CD14-positive monocyte (primary cell): ENCODE measurements at regions not wholly inside any gene's neighbourhood (a gene's known extent, or its start where the extent isn't known, plus 50 kb on each side); places are given as distances from the start of the nearest gene placed in this dataset.
"Not testable (repeated sequence)": the region's sequence is repeated elsewhere in the genome, so short reads cannot be mapped to it uniquely, and the experiment has no call there.

Experiments
- DNase-seq, 3 donors: peaks; one replicate each; pipeline ENCODE4 v3.0.0-alpha.2; 2011 to 2022
- H2AFZ ChIP-seq: 2 replicates; pipeline ENCODE4 v1.6.0; 2012; ENCODE audit warnings: mild to moderate bottlenecking, low read depth, low read length, inconsistent platforms; ENCODE audit not compliant: insufficient read depth, poor library complexity, severe bottlenecking
- H3K27ac ChIP-seq, 2 donors: 1 replicate in 1 of 2; 2 replicates in 1 of 2; pipeline ENCODE4 v1.5.1; 2012 to 2013; ENCODE audit warnings: low read length in 2 of 2, control low read depth in 1 of 2, inconsistent platforms in 1 of 2, low read depth in 1 of 2, mild to moderate bottlenecking in 1 of 2
- H3K27me3 ChIP-seq, 2 donors: one replicate each; pipeline versions ENCODE4 v1.6.0 to v1.6.1; 2011 to 2013; ENCODE audit warnings: low read length in 2 of 2; ENCODE audit not compliant: control insufficient read depth in 2 of 2, insufficient read depth in 2 of 2
- H3K36me3 ChIP-seq, 2 donors: replicated peaks in 1 of 2; 1 replicate in 1 of 2; 2 replicates in 1 of 2; pipeline versions ENCODE4 v1.5.1 to v1.6.1; 2012 to 2013; ENCODE audit warnings: low read length in 2 of 2, control low read depth in 1 of 2, inconsistent platforms in 1 of 2, mild to moderate bottlenecking in 1 of 2; ENCODE audit not compliant: insufficient read depth in 2 of 2, control insufficient read depth in 1 of 2
- H3K4me1 ChIP-seq, 2 donors: 1 replicate in 1 of 2; 2 replicates in 1 of 2; pipeline versions ENCODE4 v1.5.1 to v1.6.1; 2012 to 2013; ENCODE audit warnings: low read length in 2 of 2, control low read depth in 1 of 2, inconsistent platforms in 1 of 2, mild to moderate bottlenecking in 1 of 2, moderate library complexity in 1 of 2; ENCODE audit not compliant: insufficient read depth in 2 of 2, control insufficient read depth in 1 of 2
- H3K4me2 ChIP-seq: replicated peaks from 2 replicates; pipeline ENCODE3; 2012; ENCODE audit warnings: low read length, moderate library complexity, mild to moderate bottlenecking; ENCODE audit not compliant: poor library complexity, severe bottlenecking; ENCODE audit errors: extremely low read depth
- H3K4me3 ChIP-seq, 3 experiments: fragments of 200-600 bp in 1 of 3; sonication (generic) in 1 of 3; replicated peaks in 1 of 3; 1 replicate in 2 of 3; 2 replicates in 1 of 3; pipeline ENCODE4 v1.5.1; 2011 to 2013; ENCODE audit warnings: low read length in 3 of 3, mild to moderate bottlenecking in 3 of 3, control low read depth in 2 of 3, low read depth in 2 of 3, inconsistent platforms in 1 of 3, moderate library complexity in 1 of 3
- H3K79me2 ChIP-seq: 2 replicates; pipeline ENCODE4 v1.6.0; 2012; ENCODE audit warnings: mild to moderate bottlenecking, control low read depth, inconsistent platforms, low read length, moderate library complexity; ENCODE audit not compliant: insufficient read depth
- H3K9ac ChIP-seq: 2 replicates; pipeline ENCODE4 v1.6.0; 2017; ENCODE audit warnings: low read length, mild to moderate bottlenecking; ENCODE audit not compliant: insufficient read depth, poor library complexity, severe bottlenecking
- H3K9me3 ChIP-seq, 2 donors: replicated peaks in 1 of 2; 1 replicate in 1 of 2; 2 replicates in 1 of 2; pipeline versions ENCODE4 v1.5.1 to v1.6.1; 2012 to 2013; ENCODE audit warnings: low read length in 2 of 2, control low read depth in 1 of 2; ENCODE audit not compliant: control insufficient read depth in 1 of 2, insufficient read depth in 1 of 2
- H4K20me1 ChIP-seq: 2 replicates; pipeline ENCODE4 v1.6.0; 2012; ENCODE audit warnings: mild to moderate bottlenecking, low read length, control low read depth, moderate library complexity; ENCODE audit not compliant: insufficient read depth
- H3K27ac Mint-ChIP-seq, 7 donors: one replicate each; pipeline ENCODE4 v1.8.0; 2020; ENCODE audit warnings: mild to moderate bottlenecking in 7 of 7, mixed read lengths in 7 of 7, moderate library complexity in 6 of 7, inconsistent platforms in 2 of 7
- H3K27me3 Mint-ChIP-seq, 3 donors: one replicate each; pipeline ENCODE4 v1.8.0; 2021 to 2022; ENCODE audit warnings: low read depth in 3 of 3, mild to moderate bottlenecking in 3 of 3, mixed read lengths in 3 of 3, moderate library complexity in 3 of 3, inconsistent platforms in 1 of 3
- H3K36me3 Mint-ChIP-seq, 2 donors: one replicate each; pipeline ENCODE4 v1.8.0; 2020; ENCODE audit warnings: mixed read lengths in 2 of 2, inconsistent platforms in 1 of 2, mild to moderate bottlenecking in 1 of 2
- H3K4me1 Mint-ChIP-seq: one replicate; pipeline ENCODE4 v1.8.0; 2020; ENCODE audit warnings: mild to moderate bottlenecking, mixed read lengths
- H3K4me3 Mint-ChIP-seq, 2 donors: one replicate each; pipeline ENCODE4 v1.8.0; 2020; ENCODE audit warnings: mild to moderate bottlenecking in 2 of 2, mixed read lengths in 2 of 2, moderate library complexity in 1 of 2
- H3K9me3 Mint-ChIP-seq, 7 donors: one replicate each; pipeline ENCODE4 v1.8.0; 2020 to 2022; ENCODE audit warnings: mixed read lengths in 7 of 7, mild to moderate bottlenecking in 6 of 7, moderate library complexity in 6 of 7, inconsistent platforms in 2 of 7
- WGBS: methylation state at CpG from one replicate; pipeline ENCODE4 v1.1.5; 2013; ENCODE audit warnings: missing lambda C conversion rate; ENCODE audit not compliant: insufficient coverage; 5-methylcytosine and 5-hydroxymethylcytosine counted together
- intact Hi-C, 2 donors: fragments of 100-400 bp; cut with micrococcal nuclease; formaldehyde crosslinking; loops; one replicate each; pipeline versions ENCODE4 v1.15.0 to v1.15.1; 2023
- TF ChIP-seq, protein P1 (sequence below): fragments of 200-600 bp; IDR thresholded peaks from one replicate; pipeline ENCODE4 v1.8.0; 2022; ENCODE audit warnings: antibody characterized with exemption, mild to moderate bottlenecking

DNA sequence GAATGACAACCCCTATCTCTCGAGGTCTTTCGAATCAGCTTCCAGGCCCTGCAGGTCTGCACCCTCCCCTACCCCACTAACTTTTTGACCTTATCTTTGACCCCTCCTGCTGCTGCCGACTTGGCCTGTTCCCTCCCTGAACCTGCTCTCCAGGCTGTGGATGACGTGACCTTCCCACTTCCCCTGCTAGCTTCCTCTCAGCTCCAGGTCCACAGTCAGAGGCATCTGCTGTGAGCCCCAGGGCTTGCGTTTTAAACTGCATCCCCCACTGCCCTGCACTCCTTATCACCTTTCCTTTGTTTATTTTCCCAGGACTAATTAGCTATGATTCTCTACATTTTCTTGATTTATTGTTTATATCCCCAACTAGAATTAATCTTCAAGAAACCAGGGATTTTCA, 71.2 kb upstream of the ALKAL2 start:
- 20% methylated on average over 4 of the region's 5 CpGs for WGBS
- intact Hi-C loops, result no loop called here
- Histone ChIP-seq H4K20me1 (no peaks in the 10 kb centered on the region), H2AFZ (no peak overlapping the region), H3K36me3 (no peaks in the 10 kb centered on the region), H3K27me3 (no peaks in the 10 kb centered on the region), H3K27ac (no peak overlapping the region), H3K9me3 (peaks cover 7 to 10% of the 10 kb centered on the region in 2 donors), H3K4me1 (no peaks in the 10 kb centered on the region), H3K79me2 (no peaks in the 10 kb centered on the region), H3K4me3 (no peak overlapping the region), H3K4me2 (no peak overlapping the region), H3K9ac (no peak overlapping the region)
- no peak for DNase-seq
- H3K27ac Mint-ChIP-seq, result no peak overlapping the region
- TF ChIP-seq, protein P1, sequence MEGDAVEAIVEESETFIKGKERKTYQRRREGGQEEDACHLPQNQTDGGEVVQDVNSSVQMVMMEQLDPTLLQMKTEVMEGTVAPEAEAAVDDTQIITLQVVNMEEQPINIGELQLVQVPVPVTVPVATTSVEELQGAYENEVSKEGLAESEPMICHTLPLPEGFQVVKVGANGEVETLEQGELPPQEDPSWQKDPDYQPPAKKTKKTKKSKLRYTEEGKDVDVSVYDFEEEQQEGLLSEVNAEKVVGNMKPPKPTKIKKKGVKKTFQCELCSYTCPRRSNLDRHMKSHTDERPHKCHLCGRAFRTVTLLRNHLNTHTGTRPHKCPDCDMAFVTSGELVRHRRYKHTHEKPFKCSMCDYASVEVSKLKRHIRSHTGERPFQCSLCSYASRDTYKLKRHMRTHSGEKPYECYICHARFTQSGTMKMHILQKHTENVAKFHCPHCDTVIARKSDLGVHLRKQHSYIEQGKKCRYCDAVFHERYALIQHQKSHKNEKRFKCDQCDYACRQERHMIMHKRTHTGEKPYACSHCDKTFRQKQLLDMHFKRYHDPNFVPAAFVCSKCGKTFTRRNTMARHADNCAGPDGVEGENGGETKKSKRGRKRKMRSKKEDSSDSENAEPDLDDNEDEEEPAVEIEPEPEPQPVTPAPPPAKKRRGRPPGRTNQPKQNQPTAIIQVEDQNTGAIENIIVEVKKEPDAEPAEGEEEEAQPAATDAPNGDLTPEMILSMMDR, result no peak
- H3K9me3 Mint-ChIP-seq, result peaks cover 1 to 8% (median 4%) of the 10 kb centered on the region in 7 donors
- H3K36me3 Mint-ChIP-seq, result no peaks in the 10 kb centered on the region
- peaks cover 0 to 2% (median 0%) of the 10 kb centered on the region in 3 donors for H3K27me3 Mint-ChIP-seq
- H3K4me3 Mint-ChIP-seq, result no peak overlapping the region
- no peaks in the 10 kb centered on the region for H3K4me1 Mint-ChIP-seq

DNA sequence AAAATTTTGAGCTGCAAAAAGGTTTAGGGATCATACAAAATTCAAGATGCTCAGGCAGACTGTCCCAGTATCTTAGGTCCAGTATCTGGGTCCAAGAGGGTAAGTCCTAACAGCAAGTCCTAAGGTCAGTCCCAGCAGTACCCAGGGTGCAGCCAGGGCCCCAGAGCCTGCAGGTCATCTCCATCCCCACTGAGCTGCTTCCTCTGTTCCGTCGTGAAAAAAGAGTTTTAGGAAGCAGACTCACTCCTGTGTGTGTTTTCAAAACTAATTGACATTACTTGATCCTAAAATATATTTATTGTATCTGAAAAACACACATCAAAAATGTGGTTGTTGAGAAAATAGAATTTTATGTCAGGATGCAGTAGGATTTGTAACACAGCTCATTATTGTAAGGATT, 69.9 kb upstream of the ALKAL2 start:
- no peak overlapping the region for H3K4me2 ChIP-seq
- no peaks in the 10 kb centered on the region for H4K20me1 ChIP-seq
- Mint-ChIP-seq H3K9me3 (peaks cover 0 to 2% (median 0%) of the 10 kb centered on the region in 7 donors), H3K27me3 (peaks cover 0 to 2% (median 0%) of the 10 kb centered on the region in 3 donors), H3K36me3 (no peaks in the 10 kb centered on the region), H3K4me3 (no peak overlapping the region), H3K4me1 (no peaks in the 10 kb centered on the region), H3K27ac (no peak overlapping the region)
- H3K27ac ChIP-seq, result no peak overlapping the region
- no peaks in the 10 kb centered on the region for H3K36me3 ChIP-seq
- no peak overlapping the region for H3K9ac ChIP-seq
- intact Hi-C loops, result no loop called here
- no peak for DNase-seq
- no peaks in the 10 kb centered on the region for H3K79me2 ChIP-seq
- no CpG with 5 or more reads among the region's 2 CpGs for WGBS
- H3K27me3 ChIP-seq, result no peaks in the 10 kb centered on the region
- peaks cover 0 to 7% of the 10 kb centered on the region in 2 donors for H3K9me3 ChIP-seq
- TF ChIP-seq, protein P1, result no peak
- H3K4me1 ChIP-seq, result no peaks in the 10 kb centered on the region
- no peak overlapping the region for H2AFZ ChIP-seq
- no peak overlapping the region for H3K4me3 ChIP-seq

DNA sequence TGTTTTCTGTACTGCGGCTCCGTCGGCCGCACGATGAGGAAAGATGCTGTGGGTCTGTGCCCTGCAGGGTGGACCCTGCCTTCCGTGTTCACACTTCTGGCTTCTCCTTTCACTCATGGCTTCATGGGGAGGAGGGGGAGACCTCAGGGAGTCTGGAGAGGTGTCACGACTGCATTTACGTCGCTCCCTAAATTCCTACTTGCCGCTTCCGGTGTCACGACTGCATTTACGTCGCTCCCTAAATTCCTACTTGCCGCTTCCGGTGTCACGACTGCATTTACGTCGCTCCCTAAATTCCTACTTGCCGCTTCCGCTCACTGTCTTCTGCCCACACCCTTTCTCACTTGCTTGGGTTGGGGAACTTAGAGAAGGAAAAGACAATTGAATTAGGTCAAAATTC, 68.4 kb upstream of the ALKAL2 start:
- H3K36me3 ChIP-seq, H3K4me2 ChIP-seq, H3K9me3 ChIP-seq, H3K27ac ChIP-seq, H3K79me2 ChIP-seq, H3K9ac ChIP-seq, H3K27me3 ChIP-seq, H3K9me3 Mint-ChIP-seq, H3K27me3 Mint-ChIP-seq, intact Hi-C loops, H2AFZ ChIP-seq, H4K20me1 ChIP-seq, H3K4me3 ChIP-seq, H3K4me1 Mint-ChIP-seq, H3K36me3 Mint-ChIP-seq, DNase-seq, H3K4me3 Mint-ChIP-seq, H3K27ac Mint-ChIP-seq, H3K4me1 ChIP-seq: not testable (repeated sequence)
- WGBS, result 87% methylated on average over 13 of the region's 21 CpGs
